ENCODE measurements at regions not wholly inside any gene's neighbourhood (a gene's known extent, or its start where the extent isn't known, plus 50 kb on each side); places are given as distances from the start of the nearest gene placed in this dataset.
"Not testable (repeated sequence)": the region's sequence is repeated elsewhere in the genome, so short reads cannot be mapped to it uniquely, and the experiment has no call there.

DNA sequence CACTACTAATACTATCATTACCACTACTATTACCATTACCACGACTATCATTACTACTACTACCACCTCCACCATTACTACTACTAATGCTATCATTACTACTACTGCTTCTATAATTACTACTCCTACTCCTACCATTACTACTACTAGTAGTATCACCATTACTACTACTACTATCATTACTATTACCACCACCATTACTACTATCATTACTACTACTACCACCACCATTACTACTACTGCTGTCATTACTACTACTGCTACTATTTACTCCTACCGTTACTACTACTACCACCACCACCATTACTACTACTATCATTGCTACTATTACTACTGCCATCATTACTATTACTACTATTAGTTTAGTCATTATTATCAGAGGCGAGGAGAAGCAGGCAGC, 140.9 kb upstream of the KCNJ15 start:
- no peaks in the 10 kb centered on the region for H3K36me3 ChIP-seq (ENCODE audit: low read depth)
- H2AFZ ChIP-seq = no peak overlapping the region
- H3K4me3 ChIP-seq = no peak overlapping the region
- H3K27ac ChIP-seq = no peak overlapping the region
- no peaks in the 10 kb centered on the region for H3K4me1 ChIP-seq (ENCODE audit: insufficient read depth)
- peaks cover 4% of the 10 kb centered on the region; the same call in 1 of the 2 replicates for H3K9me2 ChIP-seq (ENCODE audit: insufficient read depth)
- TF ChIP-seq EZH2phosphoT487 (IDR thresholded peaks at IDR 0.05; ENCODE audit: insufficient read depth, low read depth) = no peak
- no peak for TF ChIP-seq EZH2 (IDR thresholded peaks at IDR 0.05; ENCODE audit: insufficient read depth, poor library complexity, severe bottlenecking)
- H3F3A ChIP-seq (ENCODE audit: insufficient read depth) = no peaks in the 10 kb centered on the region
- H3K9me3 ChIP-seq (ENCODE audit: low read depth) = no peaks in the 10 kb centered on the region
- no peak overlapping the region for H3K4me2 ChIP-seq (ENCODE audit: unreplicated experiment)
- H4K20me1 ChIP-seq (ENCODE audit: insufficient read depth) = no peaks in the 10 kb centered on the region
- no peaks in the 10 kb centered on the region for H3K79me2 ChIP-seq (ENCODE audit: insufficient read depth)
- H3K27me3 ChIP-seq (replicated peaks; ENCODE audit: insufficient read depth) = peaks cover 11% of the 10 kb centered on the region; the same call in 1 of the 2 replicates
- in situ Hi-C loops (cut with MboI) = no loop called here
- no peak for DNase-seq
- H3K9ac ChIP-seq = no peak overlapping the region
- WGBS, 2 experiments (ENCODE audit: low coverage in 1 of 2, low lambda C conversion rate in 2 of 2, missing lambda C conversion rate in 2 of 2) = 47 to 51% methylated on average over 3 of the region's 3 CpGs

DNA sequence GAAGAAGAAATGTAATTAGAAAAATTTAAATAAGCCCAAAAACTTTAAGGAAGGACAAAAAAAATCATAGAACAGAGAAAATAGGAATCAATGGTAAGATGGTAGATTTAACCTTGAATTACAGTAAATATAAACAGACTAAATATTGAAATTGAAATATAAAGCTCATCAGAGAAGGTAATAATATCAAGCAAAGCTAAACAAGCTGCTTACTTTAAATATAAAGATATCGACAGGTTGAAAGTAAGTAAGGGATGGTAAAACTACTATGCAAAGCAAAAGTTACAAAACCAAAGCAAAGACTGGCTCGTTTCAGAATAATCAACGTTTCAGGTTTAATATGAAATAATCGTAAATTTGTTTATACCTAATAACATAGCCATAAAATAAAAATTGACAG, 137.0 kb upstream of the KCNJ15 start:
- Histone ChIP-seq H4K20me1 (ENCODE audit: insufficient read depth) (no peaks in the 10 kb centered on the region), H3F3A (ENCODE audit: insufficient read depth) (no peaks in the 10 kb centered on the region; the same call in 1 of the 2 replicates), H3K4me2 (ENCODE audit: unreplicated experiment) (no peak overlapping the region), H3K79me2 (ENCODE audit: insufficient read depth) (no peaks in the 10 kb centered on the region), H3K9me3 (ENCODE audit: low read depth) (no peaks in the 10 kb centered on the region), H3K27me3 (replicated peaks; ENCODE audit: insufficient read depth) (peaks cover 11% of the 10 kb centered on the region), H3K9me2 (ENCODE audit: insufficient read depth) (peaks cover 4% of the 10 kb centered on the region; the same call in 1 of the 2 replicates), H3K36me3 (ENCODE audit: low read depth) (no peaks in the 10 kb centered on the region), H3K27ac (no peak overlapping the region), H3K4me1 (ENCODE audit: insufficient read depth) (no peaks in the 10 kb centered on the region), H2AFZ (no peak overlapping the region), H3K4me3 (no peak overlapping the region), H3K9ac (no peak overlapping the region)
- in situ Hi-C loops (cut with MboI) = loop anchor here (10.0 kb wide), 1 partner anchor 405 kb away; no protein-coding TSS in a partner anchor
- TF ChIP-seq EZH2phosphoT487 (IDR thresholded peaks at IDR 0.05; ENCODE audit: insufficient read depth, low read depth) = no peak
- no peak for TF ChIP-seq EZH2 (IDR thresholded peaks at IDR 0.05; ENCODE audit: insufficient read depth, poor library complexity, severe bottlenecking)
- no peak for DNase-seq
- 73 to 76% methylated on average over 4 of the region's 4 CpGs for WGBS, 2 experiments (ENCODE audit: low coverage in 1 of 2, low lambda C conversion rate in 2 of 2, missing lambda C conversion rate in 2 of 2)

DNA sequence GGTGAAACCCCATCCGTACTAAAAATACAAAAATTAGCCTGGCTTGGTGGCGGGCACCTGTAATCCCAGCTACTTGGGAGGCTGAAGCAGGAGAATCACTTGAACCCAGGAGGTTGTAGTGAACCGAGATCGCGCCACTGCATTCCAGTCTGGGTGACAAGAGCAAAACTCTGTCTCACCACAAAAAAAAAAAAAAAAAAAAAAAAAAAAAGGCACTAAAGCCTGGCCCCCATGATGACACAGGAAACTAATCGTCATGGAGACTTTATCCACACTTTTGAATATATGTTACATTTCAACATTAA, 136.2 kb upstream of the KCNJ15 start:
- H3K9ac ChIP-seq; H3K27ac ChIP-seq; H3K9me2 ChIP-seq (ENCODE audit: insufficient read depth); DNase-seq; H3F3A ChIP-seq (ENCODE audit: insufficient read depth); H3K9me3 ChIP-seq (ENCODE audit: low read depth); H4K20me1 ChIP-seq (ENCODE audit: insufficient read depth); H3K4me3 ChIP-seq; H3K79me2 ChIP-seq (ENCODE audit: insufficient read depth); H3K36me3 ChIP-seq (ENCODE audit: low read depth); H3K4me1 ChIP-seq (ENCODE audit: insufficient read depth); H3K4me2 ChIP-seq (ENCODE audit: unreplicated experiment); H2AFZ ChIP-seq: not testable (repeated sequence)
- in situ Hi-C loops (cut with MboI) = loop anchor here (10.0 kb wide), 1 partner anchor 406 kb away; no protein-coding TSS in a partner anchor
- WGBS, 2 experiments (ENCODE audit: low coverage in 1 of 2, low lambda C conversion rate in 2 of 2, missing lambda C conversion rate in 2 of 2) = 75 to 92% methylated on average over 6 of the region's 6 CpGs
- peaks cover 11% of the 10 kb centered on the region for H3K27me3 ChIP-seq (replicated peaks; ENCODE audit: insufficient read depth)

DNA sequence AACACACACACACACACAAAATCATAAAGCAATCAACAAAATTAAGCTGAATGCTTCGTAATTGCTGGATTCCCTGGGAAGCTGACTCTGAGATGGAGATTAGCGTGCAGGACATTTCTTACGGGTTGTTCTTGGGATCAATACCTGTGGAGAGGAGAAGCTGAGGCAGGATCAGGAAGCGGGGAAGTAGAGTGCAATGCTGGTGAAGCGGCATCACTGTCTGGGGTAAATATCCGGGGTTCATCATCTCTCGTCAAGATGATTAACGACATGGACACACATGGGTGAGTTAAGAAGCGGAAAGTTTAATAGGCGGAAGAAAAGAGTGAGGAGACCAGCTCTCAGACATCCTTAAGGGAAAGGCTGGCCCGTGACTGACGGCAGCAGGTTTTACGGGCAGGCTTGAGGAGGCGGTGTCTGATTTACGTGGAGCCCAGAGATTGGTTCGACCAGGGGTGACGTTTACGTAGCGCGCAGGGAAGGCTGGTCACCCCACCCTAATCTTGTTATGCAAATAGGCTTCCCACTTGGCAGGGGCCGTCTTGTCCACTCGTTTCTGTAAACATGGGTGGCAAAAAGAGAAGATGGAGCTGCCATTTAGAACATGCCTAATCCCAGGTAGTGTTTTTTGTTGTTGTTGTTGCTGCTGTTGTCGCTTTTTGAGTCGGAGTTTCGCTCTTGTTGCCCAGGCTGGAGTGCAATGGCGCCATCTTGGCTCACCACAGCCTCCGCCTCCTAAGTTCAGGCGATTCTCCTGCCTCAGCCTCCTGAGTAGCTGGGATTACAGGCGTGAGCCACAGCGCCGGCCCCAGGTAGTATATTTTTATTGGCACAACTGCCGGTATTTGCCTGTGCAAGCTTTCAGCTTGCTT, 135.6 kb upstream of the KCNJ15 start:
- no peak overlapping the region for H3K9ac ChIP-seq
- DNase-seq = no peak
- H3K4me2 ChIP-seq (ENCODE audit: unreplicated experiment) = no peak overlapping the region
- peaks cover 9% of the 10 kb centered on the region for H3K27me3 ChIP-seq (replicated peaks; ENCODE audit: insufficient read depth)
- in situ Hi-C loops (cut with MboI) = loop anchor here (10.0 kb wide), 1 partner anchor 406 kb away; no protein-coding TSS in a partner anchor
- no peak overlapping the region for H3K4me3 ChIP-seq
- no peak for TF ChIP-seq EZH2phosphoT487 (IDR thresholded peaks at IDR 0.05; ENCODE audit: insufficient read depth, low read depth)
- TF ChIP-seq EZH2 (IDR thresholded peaks at IDR 0.05; ENCODE audit: insufficient read depth, poor library complexity, severe bottlenecking) = no peak
- 90 to 93% methylated on average over 32 of the region's 32 CpGs for WGBS, 2 experiments (ENCODE audit: low coverage in 1 of 2, low lambda C conversion rate in 2 of 2, missing lambda C conversion rate in 2 of 2)
- no peaks in the 10 kb centered on the region; the same call in 1 of the 2 replicates for H3F3A ChIP-seq (ENCODE audit: insufficient read depth)
- no peak overlapping the region for H3K27ac ChIP-seq
- no peaks in the 10 kb centered on the region for H3K79me2 ChIP-seq (ENCODE audit: insufficient read depth)
- no peaks in the 10 kb centered on the region for H3K9me2 ChIP-seq (ENCODE audit: insufficient read depth)
- no peaks in the 10 kb centered on the region for H4K20me1 ChIP-seq (ENCODE audit: insufficient read depth)
- no peaks in the 10 kb centered on the region for H3K36me3 ChIP-seq (ENCODE audit: low read depth)
- H3K4me1 ChIP-seq (ENCODE audit: insufficient read depth) = no peaks in the 10 kb centered on the region
- no peaks in the 10 kb centered on the region for H3K9me3 ChIP-seq (ENCODE audit: low read depth)
- no peak overlapping the region; the same call in 1 of the 2 replicates for H2AFZ ChIP-seq
